ENCODE measurements at regions not wholly inside any gene's neighbourhood (a gene's known extent, or its start where the extent isn't known, plus 50 kb on each side); places are given as distances from the start of the nearest gene placed in this dataset.

- DNase-seq (ENCODE audit: low read depth): no peak
These were observed 50.1 kb upstream of the ASAP2 start for GRCh38 chr2:9156483-9156882.

- DNase-seq (ENCODE audit: low read depth): no peak
These were observed 52.6 kb upstream of the ASAP2 start for GRCh38 chr2:9154061-9154460.

GRCh38 chr2:9153643-9153980, 53.0 kb upstream of the ASAP2 start:
- DNase-seq (ENCODE audit: low read depth): no peak

GRCh38 chr2:9152975-9153642, 53.5 kb upstream of the ASAP2 start:
- DNase-seq (ENCODE audit: low read depth): no peak

- no peak for DNase-seq (ENCODE audit: low read depth)
These were observed 55.7 kb upstream of the ASAP2 start for GRCh38 chr2:9150906-9151305.

- DNase-seq (ENCODE audit: low read depth): no peak
These were observed 56.1 kb upstream of the ASAP2 start for GRCh38 chr2:9150568-9150900.

GRCh38 chr2:9149726-9150567, 56.7 kb upstream of the ASAP2 start:
- no peak for DNase-seq (ENCODE audit: low read depth)

GRCh38 chr2:9149388-9149660, 57.3 kb upstream of the ASAP2 start:
- no peak for DNase-seq (ENCODE audit: low read depth)

GRCh38 chr2:9146646-9147045, 60.0 kb upstream of the ASAP2 start:
- DNase-seq (ENCODE audit: low read depth): no peak

- no peak for DNase-seq (ENCODE audit: low read depth)
These were observed 60.7 kb upstream of the ASAP2 start for GRCh38 chr2:9145752-9146430.

GRCh38 chr2:9145109-9145751, 61.4 kb upstream of the ASAP2 start:
- no peak for DNase-seq (ENCODE audit: low read depth)

GRCh38 chr2:9144617-9145016, 62.0 kb upstream of the ASAP2 start:
- DNase-seq (ENCODE audit: low read depth): no peak

GRCh38 chr2:9144046-9144445, 62.6 kb upstream of the ASAP2 start:
- DNase-seq (ENCODE audit: low read depth): no peak

- no peak for DNase-seq (ENCODE audit: low read depth)
These were observed 63.3 kb upstream of the ASAP2 start for GRCh38 chr2:9143264-9143815.

- DNase-seq (ENCODE audit: low read depth): peak; percentile 71
These were observed 63.9 kb upstream of the ASAP2 start for GRCh38 chr2:9142551-9143263.

GRCh38 chr2:9141706-9142460, 64.7 kb upstream of the ASAP2 start:
- no peak for DNase-seq (ENCODE audit: low read depth)

GRCh38 chr2:9141091-9141667, 65.4 kb upstream of the ASAP2 start:
- DNase-seq (ENCODE audit: low read depth): no peak

GRCh38 chr2:9140645-9141044, 66.0 kb upstream of the ASAP2 start:
- DNase-seq (ENCODE audit: low read depth): no peak

- DNase-seq (ENCODE audit: low read depth): peak; percentile 28
These were observed 66.8 kb upstream of the ASAP2 start for GRCh38 chr2:9139491-9140443.

Data from activated gamma-delta T cell treated with anti-CD3 and anti-CD28 coated beads, Interleukin-2, amount 50 U/mL, for 16 hours (primary cell).